ENCODE measurements at regions not wholly inside any gene's neighbourhood (a gene's known extent, or its start where the extent isn't known, plus 50 kb on each side); places are given as distances from the start of the nearest gene placed in this dataset.
A peak's percentile ranks its signal among the peaks of the same experiment; 100 is the strongest.

GRCh38 chr1:29931477-29932175 is 695.3 kb downstream of the PTPRU start:
- TF ChIP-seq EP300 (conservative IDR thresholded peaks at IDR 0.05; ENCODE audit: poor library complexity, severe bottlenecking) (peak; percentile 60), CTCF (IDR thresholded peaks at IDR 0.05; ENCODE audit: poor library complexity, severe bottlenecking) (no peak), EZH2 (IDR thresholded peaks at IDR 0.05; ENCODE audit: borderline replicate concordance, insufficient read depth, low read length, poor library complexity, severe bottlenecking) (no peak), POLR2AphosphoS5 (IDR thresholded peaks at IDR 0.05) (peak; percentile 67), RAD21 (conservative IDR thresholded peaks at IDR 0.05) (peak; percentile 39)

Measured in neural cell (in vitro differentiated cells).